Choroid plexus epithelial cell (primary cell): ENCODE measurements at regions not wholly inside any gene's neighbourhood (a gene's known extent, or its start where the extent isn't known, plus 50 kb on each side); places are given as distances from the start of the nearest gene placed in this dataset.
"Not testable (repeated sequence)": the region's sequence is repeated elsewhere in the genome, so short reads cannot be mapped to it uniquely, and the experiment has no call there.

Source experiments
- DNase-seq: peaks from one replicate; pipeline ENCODE4 v3.0.0-alpha.2; 2010; ENCODE audit warnings: low read depth
- H3K4me3 ChIP-seq: 2 replicates; pipeline ENCODE4 v1.5.1; 2011; ENCODE audit warnings: low read depth, mild to moderate bottlenecking, control low read depth, low read length, moderate library complexity
- CTCF ChIP-seq: conservative IDR thresholded peaks from 2 replicates; pipeline ENCODE4 v1.5.1; 2011; ENCODE audit warnings: low read depth, mild to moderate bottlenecking, control low read depth, inconsistent platforms, low read length, moderate library complexity

DNA sequence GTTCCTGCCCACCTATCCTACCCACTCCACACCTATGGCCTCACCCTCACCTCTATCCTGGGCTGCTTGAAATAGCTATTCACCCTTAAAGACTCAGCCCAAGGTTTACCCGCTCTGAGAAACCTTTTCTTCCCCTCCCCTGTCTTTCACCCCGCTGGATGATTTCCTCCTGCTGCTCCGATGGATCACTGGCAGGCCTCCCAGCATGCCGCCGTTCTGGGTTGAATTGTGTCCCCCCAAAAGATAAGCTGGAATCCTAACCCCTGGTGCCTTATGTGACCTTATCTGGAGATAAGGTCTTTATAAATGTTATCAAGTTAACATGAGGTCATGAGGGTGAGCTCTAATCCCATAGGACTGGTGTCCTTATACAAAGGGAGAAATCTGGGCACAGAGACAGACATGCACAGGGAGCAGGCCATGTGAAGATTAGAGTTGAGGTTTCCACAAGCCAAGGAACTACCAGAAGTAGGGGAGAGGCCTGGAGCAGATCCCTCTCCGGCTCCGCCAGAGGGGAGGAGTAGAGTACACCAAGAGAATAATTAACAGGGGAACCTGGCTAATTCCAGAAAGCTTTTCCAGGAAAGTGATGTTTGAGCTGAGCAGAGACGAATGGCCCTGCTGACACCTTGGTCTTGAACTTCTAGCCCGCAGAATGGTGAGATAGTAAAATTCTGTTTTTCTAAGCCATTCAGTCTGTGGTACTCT, 110.0 kb upstream of the SERBP1 start:
- H3K4me3 ChIP-seq, result no peak overlapping the region
- TF ChIP-seq CTCF, result no peak
- no peak for DNase-seq

DNA sequence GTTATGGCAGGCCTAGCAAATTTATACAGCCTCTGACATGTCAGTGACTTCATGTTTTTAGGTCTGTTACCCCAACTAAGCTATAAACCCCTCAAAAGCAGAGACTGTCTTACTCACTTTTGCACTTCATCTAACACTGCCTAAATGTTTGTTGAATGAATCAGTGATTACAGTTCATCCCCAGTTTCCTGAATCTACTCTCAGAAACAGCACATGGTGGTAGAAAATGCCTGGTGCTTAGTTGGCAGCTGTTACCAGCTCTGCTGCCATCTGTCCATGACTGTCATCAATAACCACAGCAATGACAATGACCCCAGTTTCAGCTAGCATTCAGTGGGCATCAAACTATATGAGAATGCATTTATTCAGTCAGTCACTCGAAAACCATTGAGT, 110.5 kb upstream of the SERBP1 start:
- TF ChIP-seq CTCF, result no peak
- no peak overlapping the region for H3K4me3 ChIP-seq
- DNase-seq, result no peak

DNA sequence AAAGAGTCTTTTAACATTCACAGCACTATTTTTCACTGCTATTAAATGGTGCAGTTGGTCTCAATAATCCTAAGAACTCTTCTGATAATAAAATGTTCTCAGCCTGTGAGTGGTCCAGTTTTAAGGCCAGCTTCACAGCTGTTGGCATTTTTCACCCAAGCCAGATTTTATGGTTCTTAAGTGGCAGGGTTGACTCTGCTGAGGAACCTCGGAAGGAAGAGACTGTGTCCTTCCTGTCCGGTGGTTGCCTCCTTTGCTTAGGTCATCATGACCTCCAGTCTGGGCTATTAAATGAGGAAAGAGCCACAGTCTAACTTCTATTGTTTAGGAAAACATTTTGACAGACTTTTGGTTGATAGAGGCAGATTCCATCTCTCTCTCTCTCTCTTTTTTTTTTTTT, 112.5 kb upstream of the SERBP1 start:
- DNase-seq, result no peak
- H3K4me3 ChIP-seq, result no peak overlapping the region
- no peak for TF ChIP-seq CTCF

DNA sequence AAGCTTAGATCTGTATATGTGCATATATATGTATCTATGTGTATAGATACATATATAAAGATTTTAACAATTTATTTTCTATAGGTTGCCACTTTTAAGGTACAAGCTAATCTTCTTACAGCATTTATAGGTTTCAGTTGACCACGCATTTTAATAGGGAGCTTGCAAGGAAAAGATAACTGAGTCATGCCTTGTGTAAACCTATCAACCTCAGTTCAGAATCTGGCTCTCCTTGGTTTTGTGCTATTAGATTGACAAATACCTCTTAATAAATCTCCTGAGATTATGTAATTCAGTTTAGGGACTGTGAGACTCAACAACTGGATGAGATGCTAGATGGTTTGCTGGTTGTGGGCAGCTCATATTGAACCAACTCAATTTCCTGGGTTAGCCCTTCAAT, 114.7 kb upstream of the SERBP1 start:
- DNase-seq, result no peak
- H3K4me3 ChIP-seq, result no peak overlapping the region
- no peak for TF ChIP-seq CTCF

GRCh38 chr1:67545364-67545763, 115.2 kb upstream of the SERBP1 start:
- TF ChIP-seq CTCF, result no peak
- no peak for DNase-seq

GRCh38 chr1:67551375-67551774, 121.2 kb upstream of the SERBP1 start:
- no peak for DNase-seq
- no peak for TF ChIP-seq CTCF

More at GRCh38 chr1:67545364-67545763, 115.2 kb upstream of the SERBP1 start:
- no peak overlapping the region for H3K4me3 ChIP-seq

GRCh38 chr1:67552336-67552759, 122.1 kb upstream of the SERBP1 start:
- DNase-seq, result no peak
- TF ChIP-seq CTCF, result no peak
- H3K4me3 ChIP-seq, result no peak overlapping the region

More at GRCh38 chr1:67551375-67551774, 121.2 kb upstream of the SERBP1 start:
- H3K4me3 ChIP-seq, result no peak overlapping the region

DNA sequence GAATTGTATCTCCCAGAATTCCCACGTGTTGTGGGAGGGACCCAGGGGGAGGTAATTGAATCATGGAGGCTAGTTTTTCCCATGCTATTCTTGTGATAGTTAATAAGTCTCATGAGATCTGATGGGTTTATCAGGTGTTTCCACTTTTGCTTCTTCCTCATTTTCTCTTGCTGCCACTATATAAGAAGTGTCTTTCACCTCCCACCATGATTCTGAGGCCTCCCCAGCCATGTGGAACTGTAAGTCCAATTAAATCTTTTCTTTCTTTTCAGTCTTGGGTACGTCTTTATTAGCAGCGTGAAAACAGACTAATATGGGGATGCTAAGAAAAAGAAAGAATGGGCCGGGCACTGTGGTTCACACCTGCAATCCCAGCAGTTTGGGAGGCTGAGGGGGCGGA, 124.0 kb upstream of the SERBP1 start:
- DNase-seq, H3K4me3 ChIP-seq: not testable (repeated sequence)
